GM19372 (cell line): ENCODE measurements at regions not wholly inside any gene's neighbourhood (a gene's known extent, or its start where the extent isn't known, plus 50 kb on each side); places are given as distances from the start of the nearest gene placed in this dataset.

Experiments
- ATAC-seq: cut with Tn5 transposase; IDR thresholded peaks from one replicate; pipeline ENCODE4 v1.9.1; 2021; ENCODE audit warnings: mild to moderate bottlenecking, low read depth, moderate library complexity; ENCODE audit not compliant: unreplicated experiment

- no peak for ATAC-seq
These were observed 430.9 kb downstream of the LMO4 start for GRCh38 chr1:87759421-87760087.

GRCh38 chr1:87760155-87760554, 431.5 kb downstream of the LMO4 start:
- no peak for ATAC-seq

- ATAC-seq = no peak
These were observed 432.0 kb downstream of the LMO4 start for GRCh38 chr1:87760654-87761053.

GRCh38 chr1:87763483-87763882, 434.8 kb downstream of the LMO4 start:
- no peak for ATAC-seq

- ATAC-seq = no peak
These were observed 436.5 kb downstream of the LMO4 start for GRCh38 chr1:87765057-87765680.

- ATAC-seq = no peak
These were observed 437.0 kb downstream of the LMO4 start for GRCh38 chr1:87765681-87766070.

GRCh38 chr1:87766737-87767136, 438.1 kb downstream of the LMO4 start:
- no peak for ATAC-seq

- no peak for ATAC-seq
These were observed 450.2 kb downstream of the LMO4 start for GRCh38 chr1:87778896-87779295.

- ATAC-seq = no peak
These were observed 452.9 kb downstream of the LMO4 start for GRCh38 chr1:87781554-87781953.

- ATAC-seq = no peak
These were observed 454.6 kb downstream of the LMO4 start for GRCh38 chr1:87783315-87783714.

- ATAC-seq = no peak
These were observed 456.7 kb downstream of the LMO4 start for GRCh38 chr1:87785386-87785785.

GRCh38 chr1:87786229-87786628, 457.5 kb downstream of the LMO4 start:
- no peak for ATAC-seq

GRCh38 chr1:87786861-87787545, 458.3 kb downstream of the LMO4 start:
- no peak for ATAC-seq

GRCh38 chr1:87787551-87787950, 458.9 kb downstream of the LMO4 start:
- ATAC-seq = no peak

GRCh38 chr1:87790756-87791155, 462.1 kb downstream of the LMO4 start:
- ATAC-seq = no peak

- no peak for ATAC-seq
These were observed 463.5 kb downstream of the LMO4 start for GRCh38 chr1:87791931-87792740.

- no peak for ATAC-seq
These were observed 466.3 kb downstream of the LMO4 start for GRCh38 chr1:87794788-87795614.

- no peak for ATAC-seq
These were observed 467.1 kb downstream of the LMO4 start for GRCh38 chr1:87795615-87796337.

- ATAC-seq = no peak
These were observed 467.8 kb downstream of the LMO4 start for GRCh38 chr1:87796471-87796901.
